ENCODE measurements at regions not wholly inside any gene's neighbourhood (a gene's known extent, or its start where the extent isn't known, plus 50 kb on each side); places are given as distances from the start of the nearest gene placed in this dataset.

DNA sequence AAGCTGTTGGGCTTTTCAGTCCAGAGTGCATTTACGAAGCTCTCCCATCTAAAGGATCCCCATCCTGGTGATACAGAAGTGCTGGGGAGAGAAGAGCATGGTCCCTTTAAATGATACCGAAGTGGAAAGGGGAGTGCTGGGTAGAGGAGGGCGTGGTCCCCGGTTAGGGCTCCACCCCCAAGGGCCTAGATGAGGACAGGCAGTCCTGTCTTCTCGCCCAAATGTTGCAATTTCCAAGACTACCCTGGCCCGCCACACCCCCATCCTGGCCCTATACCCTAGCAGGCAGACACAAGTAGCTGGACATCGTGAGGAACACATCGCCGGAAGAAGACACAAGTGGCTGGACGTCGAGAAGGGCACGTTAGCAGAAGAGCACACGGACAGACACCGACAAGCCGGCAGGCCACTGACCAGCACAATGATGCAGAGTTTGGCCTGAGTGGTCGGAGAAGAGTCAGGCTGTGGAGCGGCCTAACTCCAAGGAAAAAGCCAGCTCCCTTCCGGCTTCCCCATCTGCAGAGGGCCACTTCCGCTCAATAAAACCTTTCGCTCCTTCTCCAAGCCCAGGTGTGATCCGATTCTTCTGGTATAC lies 439.5 kb upstream of the NRP1 start:
- TF ChIP-seq POLR2AphosphoS5 (IDR thresholded peaks at IDR 0.05; ENCODE audit: low read depth, low read length) (no peak), POLR2A (IDR thresholded peaks at IDR 0.05; ENCODE audit: low read depth, low read length) (no peak)
